Gastrocnemius medialis (tissue), 4 donors: ENCODE measurements at regions not wholly inside any gene's neighbourhood (a gene's known extent, or its start where the extent isn't known, plus 50 kb on each side); places are given as distances from the start of the nearest gene placed in this dataset.

Experiments used
- POLR2A ChIP-seq, 2 donors: fragments of 450-650 bp; IDR thresholded peaks; one replicate each; pipeline ENCODE4 v1.6.1; 2017; ENCODE audit warnings: antibody characterized with exemption in 2 of 2, mild to moderate bottlenecking in 2 of 2, moderate library complexity in 2 of 2
- TF ChIP-seq, protein P1 (sequence below), 5 experiments: fragments of 450-650 bp in 3 of 5; fragments of 200-600 bp in 2 of 5; sonication (generic) in 2 of 5; IDR thresholded peaks in 4 of 5; conservative IDR thresholded peaks in 1 of 5; 1 replicate in 4 of 5; 2 replicates in 1 of 5; pipeline ENCODE4 v1.5.1; 2016 to 2019; ENCODE audit warnings: antibody characterized with exemption in 5 of 5, mild to moderate bottlenecking in 3 of 5, moderate library complexity in 3 of 5

DNA sequence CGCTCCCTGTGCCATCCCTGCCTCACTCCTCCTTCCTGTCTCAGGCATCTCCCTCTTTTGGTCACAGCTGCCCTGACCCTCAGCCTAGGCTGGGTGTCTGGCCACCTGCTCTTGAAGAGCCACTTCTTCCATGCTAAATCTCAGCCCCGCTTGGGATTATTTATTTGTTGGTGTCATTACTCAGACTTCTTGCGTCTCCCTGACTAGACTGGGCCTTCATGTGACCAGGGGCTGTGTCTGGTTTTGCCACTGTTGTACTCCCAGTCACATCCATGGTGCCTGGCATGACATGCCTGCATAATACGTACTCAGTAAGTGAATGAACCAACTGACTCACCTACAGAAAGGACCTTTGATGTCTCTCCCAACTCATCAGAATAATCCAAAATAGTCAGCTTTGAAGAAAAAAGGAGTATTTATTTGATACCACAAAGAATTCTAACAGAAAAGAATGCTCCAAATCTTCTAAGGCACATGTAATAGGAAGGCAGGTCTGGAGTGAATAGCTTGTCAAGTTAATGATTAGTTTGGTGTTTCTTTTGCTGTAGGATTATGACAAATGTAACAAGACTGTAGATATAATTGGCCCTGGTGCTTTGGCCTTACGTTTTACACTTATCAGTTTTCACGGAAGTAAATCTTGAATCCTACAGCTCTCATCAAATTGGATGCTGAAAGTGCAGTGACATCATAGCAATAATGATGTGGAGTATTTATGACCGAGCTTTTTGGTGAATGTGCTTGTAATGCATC lies 84.0 kb downstream of the ALOX5AP start:
- no peak for TF ChIP-seq POLR2A (IDR thresholded peaks at IDR 0.05)
- TF ChIP-seq, protein P1, sequence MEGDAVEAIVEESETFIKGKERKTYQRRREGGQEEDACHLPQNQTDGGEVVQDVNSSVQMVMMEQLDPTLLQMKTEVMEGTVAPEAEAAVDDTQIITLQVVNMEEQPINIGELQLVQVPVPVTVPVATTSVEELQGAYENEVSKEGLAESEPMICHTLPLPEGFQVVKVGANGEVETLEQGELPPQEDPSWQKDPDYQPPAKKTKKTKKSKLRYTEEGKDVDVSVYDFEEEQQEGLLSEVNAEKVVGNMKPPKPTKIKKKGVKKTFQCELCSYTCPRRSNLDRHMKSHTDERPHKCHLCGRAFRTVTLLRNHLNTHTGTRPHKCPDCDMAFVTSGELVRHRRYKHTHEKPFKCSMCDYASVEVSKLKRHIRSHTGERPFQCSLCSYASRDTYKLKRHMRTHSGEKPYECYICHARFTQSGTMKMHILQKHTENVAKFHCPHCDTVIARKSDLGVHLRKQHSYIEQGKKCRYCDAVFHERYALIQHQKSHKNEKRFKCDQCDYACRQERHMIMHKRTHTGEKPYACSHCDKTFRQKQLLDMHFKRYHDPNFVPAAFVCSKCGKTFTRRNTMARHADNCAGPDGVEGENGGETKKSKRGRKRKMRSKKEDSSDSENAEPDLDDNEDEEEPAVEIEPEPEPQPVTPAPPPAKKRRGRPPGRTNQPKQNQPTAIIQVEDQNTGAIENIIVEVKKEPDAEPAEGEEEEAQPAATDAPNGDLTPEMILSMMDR (IDR thresholded peaks at IDR 0.05 in 4 of 5, conservative IDR thresholded peaks at IDR 0.05 in 1 of 5) = no peak
